ENCODE measurements at regions not wholly inside any gene's neighbourhood (a gene's known extent, or its start where the extent isn't known, plus 50 kb on each side); places are given as distances from the start of the nearest gene placed in this dataset.

- ChIA-PET CTCF (no interaction called here), POLR2A (ENCODE audit: unreplicated experiment) (no interaction called here)
- no peak overlapping the region for H3K18ac ChIP-seq (ENCODE audit: low read depth, low read length)
- H4K91ac ChIP-seq (ENCODE audit: insufficient read depth, low read depth, low read length), result no peak overlapping the region
- intact Hi-C loops (cut with micrococcal nuclease), result no loop called here
- no peak overlapping the region for H2BK120ac ChIP-seq (ENCODE audit: low read depth, low read length)
- no peak overlapping the region for H3K4me2 ChIP-seq (ENCODE audit: low read depth, low read length)
- H2BK5ac ChIP-seq (ENCODE audit: low read depth, low read length, poor library complexity, severe bottlenecking), result no peak overlapping the region
- no peak overlapping the region for H3K9ac ChIP-seq (ENCODE audit: low read depth, low read length)
- H4K8ac ChIP-seq (ENCODE audit: low read depth in 2 of 2, low read length in 2 of 2), result no peak overlapping the region
- no peak overlapping the region for H3K56ac ChIP-seq (ENCODE audit: extremely low read depth, insufficient read depth, low read length)
- H4K5ac ChIP-seq (ENCODE audit: low read depth, low read length), result no peak overlapping the region
- no peaks in the 10 kb centered on the region for H3K79me1 ChIP-seq (ENCODE audit: low read depth in 1 of 2, low read length in 2 of 2)
- H2BK15ac ChIP-seq (ENCODE audit: low read depth, low read length), result no peak overlapping the region
- no peak overlapping the region for H2AK9ac ChIP-seq (replicated peaks; ENCODE audit: low read depth, low read length, poor library complexity)
- no peak overlapping the region for H2BK20ac ChIP-seq (ENCODE audit: low read depth, low read length)
- BruUV-seq (replicated peaks), result no TSS peak
- H4K20me1 ChIP-seq (ENCODE audit: insufficient read depth, low read length), result no peaks in the 10 kb centered on the region
- no peak overlapping the region for H3K14ac ChIP-seq (replicated peaks; ENCODE audit: low read depth, low read length)
- no peaks in the 10 kb centered on the region for H3K9me3 ChIP-seq (ENCODE audit: control insufficient read depth, insufficient read depth, low read length)
- in situ Hi-C loops (cut with MboI; ENCODE audit: low sequenced_read_pairs), result no loop called here
- H3K4me1 ChIP-seq (ENCODE audit: control insufficient read depth, insufficient read depth, low read length), result no peaks in the 10 kb centered on the region
- dilution Hi-C loops (cut with HindIII; ENCODE audit: low sequenced_read_pairs, unreplicated experiment), result no loop called here
- no peak overlapping the region for H3K4ac ChIP-seq (ENCODE audit: low read depth, low read length)
- no peak for TF ChIP-seq RCOR1 (IDR thresholded peaks at IDR 0.05; ENCODE audit: insufficient replicate concordance, low read length)
- TF ChIP-seq MXI1 (IDR thresholded peaks at IDR 0.05; ENCODE audit: borderline replicate concordance, low read depth, low read length), result no peak
- TF ChIP-seq SMC3 (IDR thresholded peaks at IDR 0.05; ENCODE audit: low read depth, low read length), result no peak
- no peak for TF ChIP-seq MAFK (IDR thresholded peaks at IDR 0.05; ENCODE audit: low read depth, low read length)
- TF ChIP-seq FOS (IDR thresholded peaks at IDR 0.05; ENCODE audit: low read depth, low read length), result no peak
- no peak for TF ChIP-seq MAZ (IDR thresholded peaks at IDR 0.05; ENCODE audit: borderline replicate concordance, low read depth, low read length)
- no peak for TF ChIP-seq ELK1 (IDR thresholded peaks at IDR 0.05; ENCODE audit: borderline replicate concordance, low read depth, low read length)
- TF ChIP-seq NFE2L2 (IDR thresholded peaks at IDR 0.05; ENCODE audit: low read depth, low read length), result no peak
- no peak for TF ChIP-seq USF2 (IDR thresholded peaks at IDR 0.05; ENCODE audit: low read depth, low read length)
- TF ChIP-seq RAD21 (IDR thresholded peaks at IDR 0.05; ENCODE audit: low read length), result no peak
- TF ChIP-seq CTCF (conservative IDR thresholded peaks at IDR 0.05; ENCODE audit: low read depth, low read length), result no peak
- TF ChIP-seq POLR2A (IDR thresholded peaks at IDR 0.05; ENCODE audit: low read depth, low read length), result no peak
- TF ChIP-seq BHLHE40 (IDR thresholded peaks at IDR 0.05; ENCODE audit: low read depth, low read length), result no peak
- TF ChIP-seq CEBPB (IDR thresholded peaks at IDR 0.05; ENCODE audit: low read depth, low read length), result no peak
- 32% methylated on average over 2 of the region's 7 CpGs; no CpG with 5 or more reads in 1 of the 2 experiments for WGBS, 2 experiments (ENCODE audit: extremely low coverage in 2 of 2, insufficient read length in 1 of 2)
- no peak for DNase-seq
- no peaks in the 10 kb centered on the region for H3K9me1 ChIP-seq (ENCODE audit: insufficient read depth, low read length)
- ATAC-seq (ENCODE audit: low read depth), result no peak
- no peaks in the 10 kb centered on the region; the same call in 1 of the 2 replicates for H3K27me3 ChIP-seq (ENCODE audit: control insufficient read depth, insufficient read depth, low read length)
- no peak overlapping the region for H3K4me3 ChIP-seq (ENCODE audit: insufficient read depth, low read depth, low read length)
- no peaks in the 10 kb centered on the region for H3K36me3 ChIP-seq (ENCODE audit: control insufficient read depth, insufficient read depth, low read length)
- H2AFZ ChIP-seq (replicated peaks; ENCODE audit: low read length, poor library complexity), result no peak overlapping the region
- H2AK5ac ChIP-seq (ENCODE audit: low read depth, low read length), result no peak overlapping the region
- H3K23ac ChIP-seq (ENCODE audit: low read depth, low read length), result no peak overlapping the region
- no peak overlapping the region for H3K27ac ChIP-seq (ENCODE audit: insufficient read depth, low read length)
Measured at GRCh38 chr7:26470691-26471090, 179.0 kb downstream of the SNX10 start.
